MM.1S (cell line): ENCODE measurements at regions not wholly inside any gene's neighbourhood (a gene's known extent, or its start where the extent isn't known, plus 50 kb on each side); places are given as distances from the start of the nearest gene placed in this dataset.

Source experiments
- DNase-seq: peaks from one replicate; pipeline ENCODE4 v3.0.0-alpha.2; 2015
- H2AFZ ChIP-seq: fragments of 300-600 bp; sonication (generic); 2 replicates; pipeline ENCODE4 v1.6.0; 2016; ENCODE audit warnings: antibody characterized with exemption, low read length
- H3F3A ChIP-seq: fragments of 300-600 bp; sonication (generic); 2 replicates; pipeline ENCODE4 v1.6.1; 2016; ENCODE audit warnings: mild to moderate bottlenecking, antibody characterized with exemption, low read length, moderate library complexity, mixed read lengths; ENCODE audit not compliant: insufficient read depth
- H3K27ac ChIP-seq: fragments of 300-600 bp; sonication (generic); 2 replicates; pipeline ENCODE4 v1.5.1; 2016; ENCODE audit warnings: mild to moderate bottlenecking, low read length
- H3K27me3 ChIP-seq: fragments of 300-600 bp; sonication (generic); replicated peaks from 2 replicates; pipeline ENCODE4 v1.6.0; 2016; ENCODE audit warnings: low read length; ENCODE audit not compliant: insufficient read depth
- H3K36me3 ChIP-seq: fragments of 300-600 bp; sonication (generic); replicated peaks from 2 replicates; pipeline ENCODE4 v1.6.1; 2016; ENCODE audit warnings: mild to moderate bottlenecking, low read length, mixed read lengths; ENCODE audit not compliant: insufficient read depth
- H3K4me1 ChIP-seq: fragments of 300-600 bp; sonication (generic); 2 replicates; pipeline ENCODE4 v1.6.1; 2016; ENCODE audit warnings: low read length, mixed read lengths
- H3K4me2 ChIP-seq: fragments of 300-600 bp; sonication (generic); 2 replicates; pipeline ENCODE4 v1.6.0; 2016; ENCODE audit warnings: low read depth, low read length
- H3K4me3 ChIP-seq: fragments of 300-600 bp; sonication (generic); 2 replicates; pipeline ENCODE4 v1.5.1; 2016; ENCODE audit warnings: low read length, mixed read lengths
- H3K79me2 ChIP-seq: fragments of 300-600 bp; sonication (generic); 2 replicates; pipeline ENCODE4 v1.6.1; 2016; ENCODE audit warnings: mixed run types, low read length, mixed read lengths
- H3K9ac ChIP-seq: fragments of 300-600 bp; sonication (generic); 2 replicates; pipeline ENCODE4 v1.6.1; 2016; ENCODE audit warnings: low read length, mixed read lengths
- H3K9me2 ChIP-seq: fragments of 300-600 bp; sonication (generic); replicated peaks from 2 replicates; pipeline ENCODE4 v1.6.1; 2016; ENCODE audit warnings: mild to moderate bottlenecking, low read length, mixed read lengths; ENCODE audit not compliant: insufficient read depth
- H3K9me3 ChIP-seq: fragments of 300-600 bp; sonication (generic); replicated peaks from 2 replicates; pipeline ENCODE4 v1.6.1; 2016; ENCODE audit warnings: mild to moderate bottlenecking, low read length, mixed read lengths; ENCODE audit not compliant: insufficient read depth
- H4K20me1 ChIP-seq: fragments of 300-600 bp; sonication (generic); 2 replicates; pipeline ENCODE4 v1.6.1; 2016; ENCODE audit warnings: mild to moderate bottlenecking, low read length, moderate library complexity, mixed read lengths; ENCODE audit not compliant: insufficient read depth
- EZH2 ChIP-seq: fragments of 300-600 bp; sonication (generic); optimal IDR thresholded peaks from 2 replicates; pipeline ENCODE3; 2017; ENCODE audit warnings: low read depth, mild to moderate bottlenecking, antibody characterized with exemption, low read length, mixed read lengths
- EZH2phosphoT487 ChIP-seq: fragments of 300-600 bp; sonication (generic); IDR thresholded peaks from 2 replicates; pipeline ENCODE4 v1.6.1; 2018; ENCODE audit warnings: antibody characterized with exemption, low read length
- TF ChIP-seq, protein P1 (sequence below): fragments of 300-600 bp; sonication (generic); IDR thresholded peaks from 2 replicates; pipeline ENCODE4 v1.5.1; 2016; ENCODE audit warnings: antibody characterized with exemption, low read length, mixed read lengths

DNA sequence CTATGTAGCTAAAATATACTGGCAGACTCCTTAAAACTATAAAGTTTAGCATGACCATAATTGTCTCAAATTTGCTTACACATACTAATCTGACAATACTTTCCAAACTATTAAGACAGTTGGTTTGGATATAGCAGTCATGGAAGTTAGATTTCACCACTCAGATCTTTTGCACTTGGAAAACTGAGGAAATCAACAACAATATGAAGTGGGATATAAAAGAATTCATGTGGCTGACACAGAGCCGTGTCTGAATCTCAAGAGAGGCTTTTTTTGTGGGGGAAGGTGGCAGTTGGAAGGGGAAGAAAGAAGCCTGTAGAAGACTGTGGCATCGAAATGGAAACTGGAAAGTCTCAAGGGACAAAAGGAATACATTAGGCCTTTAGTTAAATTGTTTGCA, 166.6 kb upstream of the FLRT2 start:
- no peak for DNase-seq
- H3K27me3 ChIP-seq, result no peaks in the 10 kb centered on the region
- no peak overlapping the region for H3K27ac ChIP-seq
- H3K79me2 ChIP-seq, result no peaks in the 10 kb centered on the region
- no peaks in the 10 kb centered on the region for H3K9me2 ChIP-seq
- H4K20me1 ChIP-seq, result no peaks in the 10 kb centered on the region
- TF ChIP-seq, protein P1, sequence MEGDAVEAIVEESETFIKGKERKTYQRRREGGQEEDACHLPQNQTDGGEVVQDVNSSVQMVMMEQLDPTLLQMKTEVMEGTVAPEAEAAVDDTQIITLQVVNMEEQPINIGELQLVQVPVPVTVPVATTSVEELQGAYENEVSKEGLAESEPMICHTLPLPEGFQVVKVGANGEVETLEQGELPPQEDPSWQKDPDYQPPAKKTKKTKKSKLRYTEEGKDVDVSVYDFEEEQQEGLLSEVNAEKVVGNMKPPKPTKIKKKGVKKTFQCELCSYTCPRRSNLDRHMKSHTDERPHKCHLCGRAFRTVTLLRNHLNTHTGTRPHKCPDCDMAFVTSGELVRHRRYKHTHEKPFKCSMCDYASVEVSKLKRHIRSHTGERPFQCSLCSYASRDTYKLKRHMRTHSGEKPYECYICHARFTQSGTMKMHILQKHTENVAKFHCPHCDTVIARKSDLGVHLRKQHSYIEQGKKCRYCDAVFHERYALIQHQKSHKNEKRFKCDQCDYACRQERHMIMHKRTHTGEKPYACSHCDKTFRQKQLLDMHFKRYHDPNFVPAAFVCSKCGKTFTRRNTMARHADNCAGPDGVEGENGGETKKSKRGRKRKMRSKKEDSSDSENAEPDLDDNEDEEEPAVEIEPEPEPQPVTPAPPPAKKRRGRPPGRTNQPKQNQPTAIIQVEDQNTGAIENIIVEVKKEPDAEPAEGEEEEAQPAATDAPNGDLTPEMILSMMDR, result no peak
- no peak overlapping the region for H3K4me3 ChIP-seq
- no peak overlapping the region for H2AFZ ChIP-seq
- no peaks in the 10 kb centered on the region for H3K9me3 ChIP-seq
- H3F3A ChIP-seq, result no peaks in the 10 kb centered on the region
- H3K4me1 ChIP-seq, result no peaks in the 10 kb centered on the region
- H3K4me2 ChIP-seq, result no peak overlapping the region
- H3K9ac ChIP-seq, result no peak overlapping the region
- H3K36me3 ChIP-seq, result no peaks in the 10 kb centered on the region

GRCh38 chr14:85366226-85366625, 163.7 kb upstream of the FLRT2 start:
- TF ChIP-seq EZH2phosphoT487, result no peak
- no peak for TF ChIP-seq EZH2
- TF ChIP-seq, protein P1, result no peak
- Histone ChIP-seq H3K9ac (no peak overlapping the region), H3K79me2 (no peaks in the 10 kb centered on the region), H3K4me2 (no peak overlapping the region), H3K27ac (no peak overlapping the region), H4K20me1 (no peaks in the 10 kb centered on the region), H3K4me3 (no peak overlapping the region), H3K27me3 (no peaks in the 10 kb centered on the region), H3K9me3 (no peaks in the 10 kb centered on the region), H3K4me1 (no peaks in the 10 kb centered on the region), H3K36me3 (no peaks in the 10 kb centered on the region), H3F3A (no peaks in the 10 kb centered on the region), H2AFZ (no peak overlapping the region), H3K9me2 (no peaks in the 10 kb centered on the region)
- no peak for DNase-seq

DNA sequence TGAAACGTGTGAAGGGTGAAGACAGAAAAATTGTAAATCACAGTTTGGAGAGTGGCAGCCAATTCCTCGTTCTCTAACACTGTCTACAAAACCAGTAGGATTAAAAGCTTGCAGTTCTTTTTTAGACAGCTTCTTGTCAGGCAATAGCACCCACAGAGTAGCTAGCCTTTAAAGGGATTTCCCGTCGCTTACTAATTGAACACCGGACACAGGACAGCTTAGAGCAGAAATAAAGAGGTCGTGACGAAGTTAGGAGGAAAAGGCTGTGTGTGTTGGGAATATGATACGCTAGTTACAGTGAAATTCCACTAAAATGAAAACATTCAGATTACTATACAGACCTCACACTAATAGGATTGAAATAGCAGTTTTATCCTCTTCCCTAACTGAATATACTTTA, 149.1 kb upstream of the FLRT2 start:
- TF ChIP-seq, protein P1, result no peak
- no peak for TF ChIP-seq EZH2phosphoT487
- TF ChIP-seq EZH2, result no peak
- Histone ChIP-seq H3K27ac (no peak overlapping the region), H3K4me2 (no peak overlapping the region), H3K9me3 (no peaks in the 10 kb centered on the region), H3F3A (no peaks in the 10 kb centered on the region), H3K4me3 (no peak overlapping the region), H3K27me3 (no peaks in the 10 kb centered on the region), H3K4me1 (no peaks in the 10 kb centered on the region), H3K36me3 (no peaks in the 10 kb centered on the region), H3K9me2 (no peaks in the 10 kb centered on the region), H3K79me2 (no peaks in the 10 kb centered on the region), H3K9ac (no peak overlapping the region), H4K20me1 (no peaks in the 10 kb centered on the region), H2AFZ (no peak overlapping the region)
- DNase-seq, result no peak

DNA sequence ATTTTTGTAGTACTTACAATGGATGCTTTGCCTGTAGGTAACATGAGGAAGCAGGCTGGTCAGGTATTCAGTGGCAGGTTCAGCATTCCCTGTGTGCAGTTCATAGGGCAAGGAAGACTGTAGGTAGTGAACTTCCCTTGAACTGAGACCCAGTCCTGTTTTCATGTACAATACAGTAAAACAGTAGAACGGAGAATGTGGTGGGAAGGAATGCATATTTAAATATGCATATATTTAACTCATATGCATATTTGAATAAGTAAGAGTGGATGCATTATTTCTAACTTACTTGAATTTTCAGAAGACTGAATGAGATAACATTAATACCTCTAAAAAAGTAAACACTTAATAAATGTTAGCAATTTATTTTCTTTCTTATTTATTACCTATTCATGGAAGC, 147.6 kb upstream of the FLRT2 start:
- no peak overlapping the region for H3K4me3 ChIP-seq
- H3F3A ChIP-seq, result no peaks in the 10 kb centered on the region
- no peaks in the 10 kb centered on the region for H3K4me1 ChIP-seq
- no peaks in the 10 kb centered on the region for H3K27me3 ChIP-seq
- H3K79me2 ChIP-seq, result no peaks in the 10 kb centered on the region
- no peak overlapping the region for H3K4me2 ChIP-seq
- no peaks in the 10 kb centered on the region for H4K20me1 ChIP-seq
- DNase-seq, result no peak
- no peak overlapping the region for H3K9ac ChIP-seq
- no peaks in the 10 kb centered on the region for H3K9me3 ChIP-seq
- no peak overlapping the region for H2AFZ ChIP-seq
- TF ChIP-seq EZH2phosphoT487 (no peak), EZH2 (no peak)
- TF ChIP-seq, protein P1, result no peak
- no peaks in the 10 kb centered on the region for H3K36me3 ChIP-seq
- H3K27ac ChIP-seq, result no peak overlapping the region
- no peaks in the 10 kb centered on the region for H3K9me2 ChIP-seq
